Effector memory CD4-positive, alpha-beta T cell (primary cell): ENCODE measurements at regions not wholly inside any gene's neighbourhood (a gene's known extent, or its start where the extent isn't known, plus 50 kb on each side); places are given as distances from the start of the nearest gene placed in this dataset.

Experiments
- DNase-seq, 3 donors: peaks; one replicate each; pipeline ENCODE4 v3.0.0-alpha.2; 2020
- H3K27ac ChIP-seq: 2 replicates; pipeline ENCODE4 v1.7.0; 2013; ENCODE audit warnings: mild to moderate bottlenecking, low read length, moderate library complexity; ENCODE audit not compliant: insufficient read depth, poor library complexity, severe bottlenecking
- H3K27me3 ChIP-seq: replicated peaks from 2 replicates; pipeline ENCODE4 v1.7.0; 2013; ENCODE audit warnings: mild to moderate bottlenecking, low read length; ENCODE audit not compliant: insufficient read depth, control insufficient read depth, poor library complexity, severe bottlenecking
- H3K36me3 ChIP-seq: 2 replicates; pipeline ENCODE4 v1.7.0; 2013; ENCODE audit warnings: mild to moderate bottlenecking, low read length, moderate library complexity; ENCODE audit not compliant: control insufficient read depth, insufficient read depth
- H3K4me1 ChIP-seq: 2 replicates; pipeline ENCODE4 v1.7.0; 2013; ENCODE audit warnings: low read length, mild to moderate bottlenecking; ENCODE audit not compliant: control insufficient read depth, insufficient read depth, poor library complexity, severe bottlenecking
- H3K4me3 ChIP-seq: 2 replicates; pipeline ENCODE4 v1.7.0; 2013; ENCODE audit warnings: low read length, low read depth, mild to moderate bottlenecking; ENCODE audit not compliant: insufficient read depth, poor library complexity, severe bottlenecking
- H3K9me3 ChIP-seq: 2 replicates; pipeline ENCODE4 v1.7.0; 2013; ENCODE audit warnings: mild to moderate bottlenecking, low read length, moderate library complexity; ENCODE audit not compliant: control insufficient read depth

DNA sequence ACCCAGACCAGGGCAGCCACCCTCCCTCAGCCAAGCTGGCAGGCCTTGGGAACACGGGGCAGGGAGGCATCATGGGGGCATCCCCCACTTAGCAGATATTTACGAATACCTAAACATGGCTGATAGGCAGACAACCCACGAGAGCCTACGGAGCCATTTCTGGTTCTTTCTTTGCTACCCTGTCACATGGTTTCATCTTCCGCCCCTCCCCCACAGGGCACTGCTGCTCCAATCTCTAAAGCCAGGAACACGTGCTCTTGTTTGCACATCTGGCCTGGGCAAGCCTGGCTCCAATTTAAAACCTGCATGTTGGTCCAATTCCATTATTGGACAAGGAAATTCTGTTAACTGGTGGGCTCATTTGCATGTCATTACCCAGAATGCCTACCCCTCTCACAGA lies 447.4 kb upstream of the NR2F2 start:
- no peaks in the 10 kb centered on the region for H3K36me3 ChIP-seq
- H3K4me3 ChIP-seq: no peak overlapping the region
- H3K27ac ChIP-seq: no peak overlapping the region
- DNase-seq: no peak
- no peaks in the 10 kb centered on the region for H3K27me3 ChIP-seq
- H3K9me3 ChIP-seq: no peaks in the 10 kb centered on the region
- no peaks in the 10 kb centered on the region for H3K4me1 ChIP-seq

DNA sequence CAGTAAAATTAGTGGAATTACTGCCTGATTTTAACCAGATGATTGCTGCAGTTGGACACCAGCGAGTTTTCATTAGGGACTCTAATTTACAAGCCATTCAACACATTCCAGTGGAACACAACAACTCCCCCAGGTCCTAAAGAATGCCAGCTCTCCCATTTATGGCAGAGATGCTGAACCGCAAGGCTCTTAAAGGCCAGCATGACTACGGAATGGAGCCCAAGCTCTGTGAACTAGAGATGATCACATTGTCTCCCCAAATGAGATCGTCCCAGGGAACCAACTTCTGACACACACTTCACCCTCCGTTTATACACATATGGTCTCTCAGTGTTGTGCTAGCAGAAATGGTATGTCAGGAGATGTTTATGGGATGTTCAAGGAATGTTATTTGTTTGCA lies 446.2 kb upstream of the NR2F2 start:
- no peaks in the 10 kb centered on the region for H3K36me3 ChIP-seq
- H3K4me1 ChIP-seq: no peaks in the 10 kb centered on the region
- H3K9me3 ChIP-seq: no peaks in the 10 kb centered on the region
- DNase-seq: no peak
- no peak overlapping the region for H3K4me3 ChIP-seq
- no peak overlapping the region for H3K27ac ChIP-seq
- H3K27me3 ChIP-seq: no peaks in the 10 kb centered on the region

DNA sequence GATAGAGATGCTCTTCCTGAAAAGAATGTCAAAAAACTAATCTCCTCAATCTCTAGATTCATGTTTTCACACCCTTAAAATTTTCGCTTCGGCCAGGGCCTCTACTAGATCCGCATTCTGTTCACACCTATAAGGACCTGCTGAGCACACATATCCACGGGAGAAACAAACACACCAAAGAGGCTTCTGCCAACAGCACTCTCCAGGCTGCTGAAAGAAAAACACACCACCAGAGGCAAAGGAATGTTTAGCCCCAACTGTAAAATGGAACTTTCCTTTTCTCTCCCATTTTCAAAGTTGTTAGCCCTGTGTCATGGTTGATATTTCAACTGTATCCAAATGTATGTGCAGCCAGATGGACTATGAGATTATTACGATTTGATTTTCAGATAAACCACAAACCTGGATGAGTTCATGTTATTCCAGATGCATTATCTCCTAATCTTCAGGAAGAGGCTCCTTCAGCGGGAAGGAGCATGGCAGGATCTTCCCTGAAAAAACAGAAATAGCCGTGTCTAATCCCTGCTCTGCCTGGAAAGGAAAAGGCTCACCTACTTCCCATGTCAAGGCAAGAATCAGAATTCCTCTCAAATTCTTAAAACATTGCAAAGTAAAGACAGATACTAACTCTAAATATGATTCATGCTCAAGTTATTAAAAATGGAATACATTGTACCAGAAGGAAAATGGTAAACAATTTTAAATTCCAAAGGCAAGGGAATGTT lies 442.7 kb upstream of the NR2F2 start:
- Histone ChIP-seq H3K27ac (no peak overlapping the region), H3K36me3 (no peaks in the 10 kb centered on the region), H3K4me1 (no peaks in the 10 kb centered on the region), H3K4me3 (no peak overlapping the region), H3K9me3 (no peaks in the 10 kb centered on the region), H3K27me3 (no peaks in the 10 kb centered on the region)
- no peak for DNase-seq

DNA sequence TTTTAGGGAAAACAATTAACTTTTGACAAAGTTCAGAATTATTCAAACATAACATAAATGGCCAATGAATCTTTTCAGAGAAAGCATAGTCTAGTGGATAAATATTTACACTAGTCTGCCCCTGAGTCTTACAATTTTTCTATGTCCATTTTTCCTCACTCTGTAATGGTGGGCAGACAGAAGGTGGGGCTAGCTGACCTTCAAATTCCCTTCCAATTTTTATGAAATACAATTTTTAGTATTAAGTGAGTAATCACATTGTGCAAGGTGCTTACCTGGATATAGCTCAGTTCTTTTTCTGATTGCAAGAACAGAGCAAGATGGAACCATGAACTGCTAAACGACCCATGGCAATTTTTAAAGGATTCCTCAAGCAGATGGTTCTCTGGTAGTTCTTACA lies 441.7 kb upstream of the NR2F2 start:
- Histone ChIP-seq H3K27ac (no peak overlapping the region), H3K36me3 (no peaks in the 10 kb centered on the region), H3K27me3 (no peaks in the 10 kb centered on the region), H3K4me1 (no peaks in the 10 kb centered on the region), H3K4me3 (no peak overlapping the region), H3K9me3 (no peaks in the 10 kb centered on the region)
- DNase-seq: no peak

DNA sequence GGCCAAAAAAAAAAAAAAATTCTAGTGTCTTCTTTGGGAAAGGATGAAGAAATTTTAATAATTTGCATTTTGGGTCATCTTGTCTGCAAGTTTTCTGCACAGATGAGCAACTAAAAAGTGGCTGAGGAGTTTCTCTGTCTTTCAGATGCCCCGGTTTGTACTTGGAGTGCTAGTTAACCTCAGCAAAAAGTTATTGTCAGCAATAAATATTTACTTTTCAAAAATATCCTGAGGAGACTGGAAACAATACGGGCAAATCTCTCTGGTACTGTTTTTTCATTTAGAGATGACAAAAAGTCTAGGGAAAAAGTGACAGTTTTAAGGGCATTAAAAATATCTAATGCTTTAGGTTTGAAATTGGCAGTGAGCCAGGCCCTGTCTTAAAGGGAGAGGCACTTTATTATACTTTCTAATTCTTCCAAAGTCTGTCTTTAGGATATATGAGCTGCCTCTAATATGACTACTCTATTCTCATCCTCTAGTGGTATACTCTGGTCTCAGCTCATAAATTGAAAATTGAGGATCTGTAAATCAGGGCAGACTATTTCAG lies 436.0 kb upstream of the NR2F2 start:
- no peaks in the 10 kb centered on the region for H3K4me1 ChIP-seq
- DNase-seq: no peak
- no peaks in the 10 kb centered on the region for H3K9me3 ChIP-seq
- no peak overlapping the region for H3K27ac ChIP-seq
- no peaks in the 10 kb centered on the region for H3K27me3 ChIP-seq
- H3K4me3 ChIP-seq: no peak overlapping the region
- no peaks in the 10 kb centered on the region for H3K36me3 ChIP-seq

DNA sequence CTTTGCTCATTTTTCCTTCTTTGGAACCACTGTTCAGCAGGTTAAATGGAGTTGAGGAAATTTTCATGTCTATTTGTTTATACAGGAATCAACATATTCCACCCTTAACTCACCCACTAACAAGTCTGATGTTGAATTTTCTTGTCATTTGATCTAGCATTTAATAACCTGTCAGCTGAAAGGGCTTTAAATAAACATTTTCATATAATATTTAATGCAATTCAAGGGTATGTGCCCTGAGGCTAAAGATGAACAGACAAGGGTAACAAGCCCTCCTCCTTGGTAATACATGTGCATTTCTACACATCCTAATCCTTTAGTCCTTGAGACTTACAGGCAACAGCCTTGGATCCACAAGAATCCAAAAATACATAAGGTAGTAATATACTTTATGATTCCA lies 435.0 kb upstream of the NR2F2 start:
- Histone ChIP-seq H3K4me1 (no peaks in the 10 kb centered on the region), H3K9me3 (no peaks in the 10 kb centered on the region), H3K36me3 (no peaks in the 10 kb centered on the region), H3K4me3 (no peak overlapping the region), H3K27ac (no peak overlapping the region), H3K27me3 (no peaks in the 10 kb centered on the region)
- no peak for DNase-seq

DNA sequence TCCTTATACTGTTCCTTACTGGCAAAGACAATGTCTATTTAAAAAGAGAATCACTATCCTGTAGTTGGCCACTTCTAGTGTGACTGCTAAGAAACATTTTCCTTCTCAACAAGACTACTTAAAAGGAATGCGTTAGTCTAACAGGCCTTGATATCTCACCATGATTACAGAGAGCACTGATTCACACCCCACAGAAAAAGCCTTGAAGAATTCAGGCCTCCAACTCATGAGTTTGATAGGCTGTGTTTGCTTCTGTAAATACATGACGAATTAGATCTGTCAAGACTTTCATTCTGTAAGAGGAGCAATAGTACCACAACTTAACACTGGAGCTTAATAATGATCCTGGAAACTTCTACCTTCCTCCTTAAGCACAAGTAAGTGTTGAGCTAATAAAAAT lies 432.8 kb upstream of the NR2F2 start:
- Histone ChIP-seq H3K36me3 (no peaks in the 10 kb centered on the region), H3K27me3 (no peaks in the 10 kb centered on the region), H3K9me3 (no peaks in the 10 kb centered on the region), H3K4me1 (no peaks in the 10 kb centered on the region), H3K4me3 (no peak overlapping the region), H3K27ac (no peak overlapping the region)
- DNase-seq: no peak

DNA sequence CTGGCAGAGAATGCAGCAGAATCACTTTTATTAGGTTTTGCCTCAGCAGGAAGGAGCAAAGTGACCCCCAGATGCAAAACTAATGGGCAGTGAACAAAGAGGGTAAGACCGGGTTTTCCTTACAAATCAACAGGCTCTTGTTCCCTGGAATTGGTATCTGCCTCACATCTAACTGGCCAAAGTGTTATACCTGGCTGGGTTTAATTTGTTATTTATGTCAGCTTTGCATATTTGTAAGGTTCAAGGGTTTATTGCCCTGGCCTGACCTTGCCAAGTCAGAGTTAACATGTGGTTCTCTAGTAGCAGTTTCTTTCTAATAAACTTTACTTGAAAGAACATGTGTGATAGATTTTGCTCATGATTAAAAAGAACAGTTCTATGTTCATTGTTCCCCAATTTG lies 431.7 kb upstream of the NR2F2 start:
- Histone ChIP-seq H3K4me3 (no peak overlapping the region), H3K27me3 (no peaks in the 10 kb centered on the region), H3K9me3 (no peaks in the 10 kb centered on the region), H3K4me1 (no peaks in the 10 kb centered on the region), H3K27ac (no peak overlapping the region), H3K36me3 (no peaks in the 10 kb centered on the region)
- no peak for DNase-seq

DNA sequence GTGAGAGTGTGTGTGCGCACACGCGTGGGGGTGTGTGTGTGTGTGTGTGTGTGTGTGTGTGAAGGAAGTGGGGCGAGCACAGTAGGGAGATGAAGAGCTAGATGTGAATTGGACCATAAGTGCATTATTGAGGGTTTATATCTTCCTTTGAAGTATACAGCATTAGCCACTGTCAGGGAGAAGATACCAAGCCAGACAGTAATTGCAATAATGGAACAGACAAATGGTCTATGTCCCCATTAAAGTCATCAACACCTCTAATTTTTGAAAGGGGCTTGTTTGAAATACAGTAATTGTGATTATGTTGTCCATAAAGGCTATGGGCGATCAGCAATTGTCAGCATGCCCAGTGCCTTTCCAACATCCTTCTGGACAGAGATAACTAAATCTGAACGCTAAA lies 429.2 kb upstream of the NR2F2 start:
- no peak overlapping the region for H3K27ac ChIP-seq
- DNase-seq: no peak
- no peaks in the 10 kb centered on the region for H3K36me3 ChIP-seq
- H3K4me1 ChIP-seq: no peaks in the 10 kb centered on the region
- H3K27me3 ChIP-seq: no peaks in the 10 kb centered on the region
- H3K4me3 ChIP-seq: no peak overlapping the region
- H3K9me3 ChIP-seq: no peaks in the 10 kb centered on the region

DNA sequence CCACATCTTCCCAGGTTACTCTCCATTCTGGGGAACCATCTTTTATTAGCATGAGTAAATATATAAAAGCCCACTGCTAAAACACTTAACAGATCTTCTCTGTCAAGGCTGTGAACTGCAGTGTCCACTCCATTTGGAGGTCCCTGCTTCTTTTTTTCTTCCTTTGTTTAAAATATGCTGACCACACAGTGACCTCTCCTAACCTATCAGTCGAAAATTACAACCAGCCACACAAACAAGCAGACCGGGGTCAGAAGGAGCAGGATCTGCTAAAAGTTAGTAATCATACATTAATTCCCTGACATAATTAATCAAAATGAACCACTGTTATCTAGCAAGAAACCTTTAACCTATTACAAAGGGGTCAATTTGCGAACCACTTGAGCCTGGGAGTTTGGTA lies 427.9 kb upstream of the NR2F2 start:
- no peak overlapping the region for H3K4me3 ChIP-seq
- no peaks in the 10 kb centered on the region for H3K4me1 ChIP-seq
- DNase-seq: no peak
- H3K36me3 ChIP-seq: no peaks in the 10 kb centered on the region
- no peaks in the 10 kb centered on the region for H3K27me3 ChIP-seq
- H3K9me3 ChIP-seq: no peaks in the 10 kb centered on the region
- H3K27ac ChIP-seq: no peak overlapping the region
